ENCODE measurements at regions not wholly inside any gene's neighbourhood (a gene's known extent, or its start where the extent isn't known, plus 50 kb on each side); places are given as distances from the start of the nearest gene placed in this dataset.

- Mint-ChIP-seq H3K27me3 (peaks cover 26% of the 10 kb centered on the region), H3K9me3 (peaks cover 3% of the 10 kb centered on the region), H3K27ac (no peak overlapping the region), H3K4me1 (peaks cover under 1% of the 10 kb centered on the region), H3K4me3 (no peak overlapping the region), H3K36me3 (no peaks in the 10 kb centered on the region)
- CTCF ChIA-PET, result no interaction called here
- DNase-seq, result no peak
Measured at GRCh38 chr17:17422217-17422610, 54.6 kb upstream of the MED9 start.

- peaks cover 3% of the 10 kb centered on the region for H3K9me3 Mint-ChIP-seq
- H3K27me3 Mint-ChIP-seq, result peaks cover 30% of the 10 kb centered on the region
- H3K4me1 Mint-ChIP-seq, result no peaks in the 10 kb centered on the region
- H3K4me3 Mint-ChIP-seq, result no peak overlapping the region
- DNase-seq, result no peak
- no peak overlapping the region for H3K27ac Mint-ChIP-seq
- no peaks in the 10 kb centered on the region for H3K36me3 Mint-ChIP-seq
- CTCF ChIA-PET, result no interaction called here
Measured at GRCh38 chr17:17422641-17423040, 54.2 kb upstream of the MED9 start.

GRCh38 chr17:17423656-17424055 is 53.1 kb upstream of the MED9 start:
- peaks cover 3% of the 10 kb centered on the region for H3K9me3 Mint-ChIP-seq
- no peak for DNase-seq
- H3K27ac Mint-ChIP-seq, result no peak overlapping the region
- H3K4me1 Mint-ChIP-seq, result no peaks in the 10 kb centered on the region
- peaks cover 33% of the 10 kb centered on the region for H3K27me3 Mint-ChIP-seq
- CTCF ChIA-PET, result interaction anchor here (0.6 to 1.3 kb wide), 2 partner anchors 12 to 111 kb away, joined by 3 read pairs; no protein-coding TSS in a partner anchor
- no peaks in the 10 kb centered on the region for H3K36me3 Mint-ChIP-seq
- no peak overlapping the region for H3K4me3 Mint-ChIP-seq

GRCh38 chr17:17424552-17424951 is 52.2 kb upstream of the MED9 start:
- CTCF ChIA-PET, result interaction anchor here (0.6 kb wide), 1 partner anchor 27 kb away, joined by 3 read pairs; no protein-coding TSS in a partner anchor
- H3K4me3 Mint-ChIP-seq, result no peak overlapping the region
- H3K9me3 Mint-ChIP-seq, result peaks cover 3% of the 10 kb centered on the region
- no peak overlapping the region for H3K27ac Mint-ChIP-seq
- no peaks in the 10 kb centered on the region for H3K4me1 Mint-ChIP-seq
- no peak for DNase-seq
- peaks cover 33% of the 10 kb centered on the region for H3K27me3 Mint-ChIP-seq
- H3K36me3 Mint-ChIP-seq, result no peaks in the 10 kb centered on the region

GRCh38 chr17:17425005-17425404 is 51.8 kb upstream of the MED9 start:
- Mint-ChIP-seq H3K27me3 (peaks cover 36% of the 10 kb centered on the region), H3K9me3 (peaks cover 3% of the 10 kb centered on the region), H3K27ac (no peak overlapping the region), H3K4me3 (no peak overlapping the region), H3K4me1 (no peaks in the 10 kb centered on the region), H3K36me3 (no peaks in the 10 kb centered on the region)
- no peak for DNase-seq
- CTCF ChIA-PET, result interaction anchor here (0.6 kb wide), 1 partner anchor 28 kb away, joined by 3 read pairs; no protein-coding TSS in a partner anchor

GRCh38 chr17:17425591-17425990 is 51.2 kb upstream of the MED9 start:
- peaks cover 32% of the 10 kb centered on the region for H3K27me3 Mint-ChIP-seq
- no peaks in the 10 kb centered on the region for H3K4me1 Mint-ChIP-seq
- H3K4me3 Mint-ChIP-seq, result no peak overlapping the region
- no peak overlapping the region for H3K27ac Mint-ChIP-seq
- no peak for DNase-seq
- CTCF ChIA-PET, result no interaction called here
- H3K36me3 Mint-ChIP-seq, result no peaks in the 10 kb centered on the region
- peaks cover 3% of the 10 kb centered on the region for H3K9me3 Mint-ChIP-seq

- H3K4me3 Mint-ChIP-seq, result no peak overlapping the region
- CTCF ChIA-PET, result no interaction called here
- H3K4me1 Mint-ChIP-seq, result no peaks in the 10 kb centered on the region
- H3K27me3 Mint-ChIP-seq, result peaks cover 26% of the 10 kb centered on the region
- H3K9me3 Mint-ChIP-seq, result peaks cover 3% of the 10 kb centered on the region
- no peak for DNase-seq
- no peak overlapping the region for H3K27ac Mint-ChIP-seq
- H3K36me3 Mint-ChIP-seq, result no peaks in the 10 kb centered on the region
Measured at GRCh38 chr17:17426184-17426583, 50.6 kb upstream of the MED9 start.

All from activated naive CD4-positive, alpha-beta T cell treated with anti-CD3 and anti-CD28 coated beads, Interleukin-2, amount 10 ng/mL, durations not matched to agents 7 days and 5 days (primary cell).